IPS-18c (cell line): ENCODE measurements at regions not wholly inside any gene's neighbourhood (a gene's known extent, or its start where the extent isn't known, plus 50 kb on each side); places are given as distances from the start of the nearest gene placed in this dataset.

Source experiments
- H3K4me3 ChIP-seq: 2 replicates; pipeline ENCODE4 v1.7.0; 2013; ENCODE audit warnings: low read depth, mild to moderate bottlenecking, low read length, moderate library complexity; ENCODE audit not compliant: insufficient read depth
- H3K9me3 ChIP-seq: one replicate; pipeline ENCODE4 v1.6.1; 2013; ENCODE audit warnings: mild to moderate bottlenecking, low read length, moderate library complexity; ENCODE audit not compliant: control insufficient read depth, insufficient read depth

- Histone ChIP-seq H3K4me3 (no peak overlapping the region), H3K9me3 (no peaks in the 10 kb centered on the region)
Observed at GRCh38 chr10:10141782-10142382, 875.8 kb upstream of the CELF2 start.

- Histone ChIP-seq H3K9me3 (no peaks in the 10 kb centered on the region), H3K4me3 (no peak overlapping the region)
Observed at GRCh38 chr10:10146604-10147003, 871.1 kb upstream of the CELF2 start.

- H3K4me3 ChIP-seq, result no peak overlapping the region
- H3K9me3 ChIP-seq, result no peaks in the 10 kb centered on the region
Observed at GRCh38 chr10:10149899-10150298, 867.8 kb upstream of the CELF2 start.

GRCh38 chr10:10156917-10157600 lies 860.6 kb upstream of the CELF2 start:
- H3K4me3 ChIP-seq, result no peak overlapping the region
- H3K9me3 ChIP-seq, result peaks cover 8% of the 10 kb centered on the region

DNA sequence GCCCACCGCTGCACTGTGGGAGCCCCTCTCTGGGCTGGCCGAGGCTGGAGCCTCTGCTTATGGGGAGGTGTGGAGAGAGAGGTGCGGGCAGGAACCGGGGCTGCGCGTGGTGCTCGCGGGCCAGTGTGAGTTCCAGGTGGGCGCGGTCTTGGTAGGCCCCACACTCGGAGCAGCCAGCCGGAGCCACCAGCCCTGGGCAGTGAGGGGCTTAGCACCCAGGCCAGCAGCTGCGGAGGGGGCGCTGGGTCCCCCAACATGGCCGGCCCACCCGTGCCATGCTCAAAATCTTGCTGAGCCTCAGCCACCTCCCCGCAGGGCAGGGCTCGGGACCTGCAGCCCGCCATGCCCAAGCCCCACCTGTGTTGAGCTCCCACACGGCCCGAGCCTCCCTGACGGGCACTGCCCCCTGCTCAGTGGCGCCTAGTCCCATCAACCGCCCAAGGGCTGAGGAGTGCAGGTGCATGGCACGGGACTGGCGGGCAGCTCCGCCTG lies 856.8 kb upstream of the CELF2 start:
- H3K4me3 ChIP-seq, result no peak overlapping the region
- peaks cover 8% of the 10 kb centered on the region for H3K9me3 ChIP-seq

- peaks cover 8% of the 10 kb centered on the region for H3K9me3 ChIP-seq
- no peak overlapping the region for H3K4me3 ChIP-seq
Observed at GRCh38 chr10:10164848-10165247, 852.8 kb upstream of the CELF2 start.

GRCh38 chr10:10165415-10165814 lies 852.3 kb upstream of the CELF2 start:
- H3K4me3 ChIP-seq, result no peak overlapping the region

GRCh38 chr10:10178476-10178875 lies 839.2 kb upstream of the CELF2 start:
- H3K9me3 ChIP-seq, result no peaks in the 10 kb centered on the region

More at GRCh38 chr10:10165415-10165814, 852.3 kb upstream of the CELF2 start:
- peaks cover 6% of the 10 kb centered on the region for H3K9me3 ChIP-seq

DNA sequence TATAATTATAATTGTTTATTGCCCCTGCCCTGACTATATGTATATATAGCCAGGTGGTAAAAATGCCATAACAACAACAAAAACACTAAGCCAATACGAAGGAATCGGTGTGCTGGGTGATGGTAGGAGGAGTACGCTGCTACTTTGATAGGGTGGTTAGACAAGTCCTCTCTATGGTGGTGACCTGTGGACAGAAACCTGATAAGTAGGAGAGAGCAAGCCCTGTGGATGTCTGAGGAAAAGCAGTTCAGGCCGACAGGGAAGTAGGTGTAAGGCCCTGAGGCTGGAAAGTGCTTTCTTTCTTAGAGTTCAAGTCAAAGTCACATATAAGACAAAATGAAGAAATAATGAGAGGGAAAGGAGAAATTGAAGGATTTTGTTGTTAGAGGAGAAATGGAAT lies 823.8 kb upstream of the CELF2 start:
- no peaks in the 10 kb centered on the region for H3K9me3 ChIP-seq
- no peak overlapping the region for H3K4me3 ChIP-seq

More at GRCh38 chr10:10178476-10178875, 839.2 kb upstream of the CELF2 start:
- no peak overlapping the region for H3K4me3 ChIP-seq

DNA sequence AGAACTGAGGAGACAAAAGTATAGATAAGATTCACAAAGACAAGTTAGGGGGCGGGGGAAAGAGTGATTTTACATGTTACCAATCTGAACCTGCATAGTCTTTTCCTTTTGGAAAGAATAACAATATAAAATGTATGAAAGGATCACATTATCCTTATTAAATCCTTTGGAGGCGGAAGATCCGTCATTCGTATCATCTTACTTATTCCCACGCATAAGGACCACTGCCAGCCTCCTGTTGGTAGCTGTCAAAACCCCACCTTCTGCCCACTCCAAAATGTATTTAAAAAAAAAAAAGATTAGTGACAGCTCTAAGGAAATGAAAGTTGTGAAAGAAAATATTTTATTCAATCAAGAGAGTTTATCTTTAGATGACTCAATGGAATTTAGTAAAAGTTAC lies 821.0 kb upstream of the CELF2 start:
- Histone ChIP-seq H3K9me3 (no peaks in the 10 kb centered on the region), H3K4me3 (no peak overlapping the region)

DNA sequence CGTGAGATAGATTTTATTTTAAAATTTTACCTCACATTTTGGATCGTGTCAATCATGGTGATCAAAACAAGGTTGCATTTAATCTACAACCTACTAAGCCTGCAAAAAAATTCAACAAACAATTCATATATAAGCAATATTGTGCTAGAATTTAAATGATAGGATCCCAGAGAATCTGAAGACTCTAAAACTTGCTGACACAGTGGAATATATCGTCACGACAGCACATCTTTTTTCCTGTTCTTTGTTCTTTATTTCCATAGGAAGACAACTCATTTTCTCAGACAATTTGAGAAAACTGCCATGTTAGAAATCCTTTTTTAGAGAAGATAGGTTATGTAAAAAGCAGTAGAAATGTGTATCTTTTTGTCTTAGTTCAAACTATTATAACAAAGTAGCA lies 820.2 kb upstream of the CELF2 start:
- Histone ChIP-seq H3K9me3 (no peaks in the 10 kb centered on the region), H3K4me3 (no peak overlapping the region)

- H3K4me3 ChIP-seq, result no peak overlapping the region
- no peaks in the 10 kb centered on the region for H3K9me3 ChIP-seq
Observed at GRCh38 chr10:10198363-10198762, 819.3 kb upstream of the CELF2 start.

GRCh38 chr10:10204415-10204814 lies 813.3 kb upstream of the CELF2 start:
- Histone ChIP-seq H3K9me3 (no peaks in the 10 kb centered on the region), H3K4me3 (no peak overlapping the region)

DNA sequence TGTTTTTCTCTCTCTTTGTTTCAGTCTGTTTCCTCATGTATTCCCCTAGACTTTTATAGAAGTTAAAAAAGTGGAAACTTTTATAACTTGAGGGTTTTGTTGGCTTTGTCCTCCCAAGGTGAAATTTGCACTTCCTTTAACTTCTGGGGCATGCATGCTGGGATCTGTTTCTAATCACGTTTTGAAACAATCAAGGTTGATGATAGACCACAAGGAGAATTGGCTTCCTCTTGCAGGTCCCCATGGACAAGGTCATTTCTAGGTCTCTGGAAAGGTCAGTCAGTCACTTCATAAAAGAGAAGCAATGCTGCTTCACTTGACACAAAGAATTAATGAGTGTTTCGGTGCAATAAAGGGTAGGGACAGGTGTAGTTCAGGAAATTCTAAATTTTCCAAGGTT lies 811.8 kb upstream of the CELF2 start:
- Histone ChIP-seq H3K9me3 (no peaks in the 10 kb centered on the region), H3K4me3 (no peak overlapping the region)

GRCh38 chr10:10207538-10207937 lies 810.1 kb upstream of the CELF2 start:
- Histone ChIP-seq H3K9me3 (no peaks in the 10 kb centered on the region), H3K4me3 (no peak overlapping the region)

- Histone ChIP-seq H3K9me3 (no peaks in the 10 kb centered on the region), H3K4me3 (no peak overlapping the region)
Observed at GRCh38 chr10:10208196-10208595, 809.5 kb upstream of the CELF2 start.

- no peak overlapping the region for H3K4me3 ChIP-seq
- H3K9me3 ChIP-seq, result no peaks in the 10 kb centered on the region
Observed at GRCh38 chr10:10209167-10209566, 808.5 kb upstream of the CELF2 start.

- H3K4me3 ChIP-seq, result no peak overlapping the region
- no peaks in the 10 kb centered on the region for H3K9me3 ChIP-seq
Observed at GRCh38 chr10:10211409-10211808, 806.3 kb upstream of the CELF2 start.

DNA sequence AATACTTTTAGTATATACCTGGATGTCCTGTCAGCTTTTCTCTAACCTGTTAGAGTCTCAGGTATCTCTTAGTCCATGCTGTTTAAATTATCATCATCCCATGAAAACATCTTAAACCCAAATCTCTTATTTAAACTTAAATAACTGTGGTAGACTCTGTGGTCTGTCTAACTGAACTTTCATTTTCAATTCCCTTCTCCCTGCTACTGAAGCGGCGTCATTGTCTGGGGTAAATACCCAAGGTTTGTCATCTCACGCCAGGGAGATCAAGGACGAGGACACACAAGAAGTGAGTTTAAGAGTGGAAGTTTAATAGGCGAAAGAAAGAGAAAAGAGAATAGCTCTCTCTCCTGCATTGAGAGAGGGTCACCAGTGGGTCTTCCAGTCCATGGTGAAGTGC lies 804.4 kb upstream of the CELF2 start:
- Histone ChIP-seq H3K4me3 (no peak overlapping the region), H3K9me3 (no peaks in the 10 kb centered on the region)
